ENCODE measurements at regions not wholly inside any gene's neighbourhood (a gene's known extent, or its start where the extent isn't known, plus 50 kb on each side); places are given as distances from the start of the nearest gene placed in this dataset.

- intact Hi-C loops (cut with micrococcal nuclease), result loop anchor here (10.0 kb wide), 1 partner anchor 184 kb away; no protein-coding TSS in a partner anchor
Observed at GRCh38 chr21:35651196-35651595, 409.1 kb downstream of the SETD4 start.

GRCh38 chr21:35649186-35649585 lies 411.1 kb downstream of the SETD4 start:
- CTCF ChIA-PET, result interaction anchor here (0.6 kb wide), 1 partner anchor 1010 kb away, joined by 3 read pairs; no protein-coding TSS in a partner anchor
- Mint-ChIP-seq H3K4me3 (no peak overlapping the region), H3K27me3 (ENCODE audit: low read depth) (peaks cover 4% of the 10 kb centered on the region), H3K27ac (no peak overlapping the region), H3K36me3 (ENCODE audit: low read depth) (no peaks in the 10 kb centered on the region), H3K9me3 (no peaks in the 10 kb centered on the region), H3K4me1 (ENCODE audit: low read depth) (no peaks in the 10 kb centered on the region)
- intact Hi-C loops (cut with micrococcal nuclease), result no loop called here
- DNase-seq, result no peak

More at GRCh38 chr21:35651196-35651595, 409.1 kb downstream of the SETD4 start:
- Mint-ChIP-seq H3K4me3 (no peak overlapping the region), H3K36me3 (ENCODE audit: low read depth) (no peaks in the 10 kb centered on the region), H3K9me3 (no peaks in the 10 kb centered on the region), H3K27me3 (ENCODE audit: low read depth) (peaks cover 2% of the 10 kb centered on the region), H3K27ac (no peak overlapping the region), H3K4me1 (ENCODE audit: low read depth) (no peaks in the 10 kb centered on the region)
- DNase-seq, result no peak
- CTCF ChIA-PET, result interaction anchor here (1.0 kb wide), 1 partner anchor 189 kb away, joined by 3 read pairs; no protein-coding TSS in a partner anchor

- Mint-ChIP-seq H3K27ac (no peak overlapping the region), H3K4me1 (ENCODE audit: low read depth) (no peaks in the 10 kb centered on the region), H3K9me3 (no peaks in the 10 kb centered on the region), H3K4me3 (no peak overlapping the region), H3K27me3 (ENCODE audit: low read depth) (peaks cover 4% of the 10 kb centered on the region), H3K36me3 (ENCODE audit: low read depth) (no peaks in the 10 kb centered on the region)
- intact Hi-C loops (cut with micrococcal nuclease), result no loop called here
- CTCF ChIA-PET, result interaction anchor here (0.6 kb wide), 2 partner anchors 806 to 1009 kb away, joined by 3 to 5 read pairs; no protein-coding TSS in a partner anchor
- DNase-seq, result no peak
Observed at GRCh38 chr21:35648512-35648911, 411.8 kb downstream of the SETD4 start.

GRCh38 chr21:35646606-35647005 lies 413.7 kb downstream of the SETD4 start:
- Mint-ChIP-seq H3K27ac (no peak overlapping the region), H3K9me3 (no peaks in the 10 kb centered on the region), H3K4me3 (no peak overlapping the region), H3K4me1 (ENCODE audit: low read depth) (no peaks in the 10 kb centered on the region), H3K36me3 (ENCODE audit: low read depth) (no peaks in the 10 kb centered on the region), H3K27me3 (ENCODE audit: low read depth) (peaks cover 7% of the 10 kb centered on the region)
- CTCF ChIA-PET, result no interaction called here
- intact Hi-C loops (cut with micrococcal nuclease), result no loop called here
- DNase-seq, result no peak

GRCh38 chr21:35645991-35646390 lies 414.3 kb downstream of the SETD4 start:
- Mint-ChIP-seq H3K4me3 (no peak overlapping the region), H3K36me3 (ENCODE audit: low read depth) (no peaks in the 10 kb centered on the region), H3K4me1 (ENCODE audit: low read depth) (no peaks in the 10 kb centered on the region), H3K27me3 (ENCODE audit: low read depth) (peaks cover 7% of the 10 kb centered on the region), H3K9me3 (no peaks in the 10 kb centered on the region), H3K27ac (no peak overlapping the region)
- DNase-seq, result no peak
- CTCF ChIA-PET, result no interaction called here
- intact Hi-C loops (cut with micrococcal nuclease), result no loop called here

GRCh38 chr21:35644523-35644922 lies 415.8 kb downstream of the SETD4 start:
- CTCF ChIA-PET, result no interaction called here
- no peak overlapping the region for H3K4me3 Mint-ChIP-seq
- intact Hi-C loops (cut with micrococcal nuclease), result no loop called here

GRCh38 chr21:35643176-35643575 lies 417.1 kb downstream of the SETD4 start:
- intact Hi-C loops (cut with micrococcal nuclease), result no loop called here
- Mint-ChIP-seq H3K4me3 (no peak overlapping the region), H3K27ac (no peak overlapping the region), H3K4me1 (ENCODE audit: low read depth) (no peaks in the 10 kb centered on the region), H3K36me3 (ENCODE audit: low read depth) (no peaks in the 10 kb centered on the region), H3K9me3 (no peaks in the 10 kb centered on the region), H3K27me3 (ENCODE audit: low read depth) (peaks cover 5% of the 10 kb centered on the region)
- CTCF ChIA-PET, result no interaction called here
- DNase-seq, result no peak

More at GRCh38 chr21:35644523-35644922, 415.8 kb downstream of the SETD4 start:
- DNase-seq, result no peak
- Mint-ChIP-seq H3K36me3 (ENCODE audit: low read depth) (no peaks in the 10 kb centered on the region), H3K9me3 (no peaks in the 10 kb centered on the region), H3K27ac (no peak overlapping the region), H3K4me1 (ENCODE audit: low read depth) (no peaks in the 10 kb centered on the region), H3K27me3 (ENCODE audit: low read depth) (peaks cover 7% of the 10 kb centered on the region)

GRCh38 chr21:35641271-35642016 lies 418.9 kb downstream of the SETD4 start:
- Mint-ChIP-seq H3K27ac (no peak overlapping the region), H3K27me3 (ENCODE audit: low read depth) (peaks cover 10% of the 10 kb centered on the region), H3K4me3 (no peak overlapping the region), H3K9me3 (no peaks in the 10 kb centered on the region), H3K4me1 (ENCODE audit: low read depth) (no peaks in the 10 kb centered on the region), H3K36me3 (ENCODE audit: low read depth) (no peaks in the 10 kb centered on the region)
- DNase-seq, result no peak
- intact Hi-C loops (cut with micrococcal nuclease), result no loop called here
- CTCF ChIA-PET, result interaction anchor here (0.7 kb wide), 1 partner anchor 215 kb away, joined by 6 read pairs; no protein-coding TSS in a partner anchor

GRCh38 chr21:35637431-35637830 lies 422.9 kb downstream of the SETD4 start:
- Mint-ChIP-seq H3K9me3 (no peaks in the 10 kb centered on the region), H3K4me1 (ENCODE audit: low read depth) (no peaks in the 10 kb centered on the region), H3K36me3 (ENCODE audit: low read depth) (no peaks in the 10 kb centered on the region), H3K27ac (no peak overlapping the region), H3K4me3 (no peak overlapping the region), H3K27me3 (ENCODE audit: low read depth) (peaks cover 5% of the 10 kb centered on the region)
- CTCF ChIA-PET, result interaction anchor here (0.6 kb wide), 2 partner anchors 197 to 220 kb away, joined by 4 to 5 read pairs; no protein-coding TSS in a partner anchor
- intact Hi-C loops (cut with micrococcal nuclease), result no loop called here
- DNase-seq, result no peak

- Mint-ChIP-seq H3K9me3 (no peaks in the 10 kb centered on the region), H3K4me3 (no peak overlapping the region), H3K36me3 (ENCODE audit: low read depth) (no peaks in the 10 kb centered on the region), H3K27me3 (ENCODE audit: low read depth) (peaks cover 5% of the 10 kb centered on the region), H3K4me1 (ENCODE audit: low read depth) (no peaks in the 10 kb centered on the region), H3K27ac (no peak overlapping the region)
- no peak for DNase-seq
- CTCF ChIA-PET, result no interaction called here
- intact Hi-C loops (cut with micrococcal nuclease), result no loop called here
Observed at GRCh38 chr21:35635994-35636393, 424.3 kb downstream of the SETD4 start.

- Mint-ChIP-seq H3K9me3 (no peaks in the 10 kb centered on the region), H3K36me3 (ENCODE audit: low read depth) (no peaks in the 10 kb centered on the region), H3K4me1 (ENCODE audit: low read depth) (no peaks in the 10 kb centered on the region), H3K27ac (no peak overlapping the region), H3K4me3 (no peak overlapping the region), H3K27me3 (ENCODE audit: low read depth) (peaks cover 5% of the 10 kb centered on the region)
- intact Hi-C loops (cut with micrococcal nuclease), result no loop called here
- DNase-seq, result no peak
- CTCF ChIA-PET, result no interaction called here
Observed at GRCh38 chr21:35635261-35635660, 425.1 kb downstream of the SETD4 start.

- H3K27ac Mint-ChIP-seq, result no peak overlapping the region
- CTCF ChIA-PET, result interaction anchor here (0.7 kb wide), 1 partner anchor 47 kb away, joined by 3 read pairs; no protein-coding TSS in a partner anchor
- no peaks in the 10 kb centered on the region for H3K4me1 Mint-ChIP-seq (ENCODE audit: low read depth)
- intact Hi-C loops (cut with micrococcal nuclease), result no loop called here
- H3K9me3 Mint-ChIP-seq, result no peaks in the 10 kb centered on the region
- no peaks in the 10 kb centered on the region for H3K36me3 Mint-ChIP-seq (ENCODE audit: low read depth)
- H3K27me3 Mint-ChIP-seq (ENCODE audit: low read depth), result peaks cover 5% of the 10 kb centered on the region
- DNase-seq, result no peak
- H3K4me3 Mint-ChIP-seq, result no peak overlapping the region
Observed at GRCh38 chr21:35633501-35633900, 426.8 kb downstream of the SETD4 start.

- peaks cover 9% of the 10 kb centered on the region for H3K27me3 Mint-ChIP-seq (ENCODE audit: low read depth)
- H3K27ac Mint-ChIP-seq, result no peak overlapping the region
- H3K4me1 Mint-ChIP-seq (ENCODE audit: low read depth), result no peaks in the 10 kb centered on the region
- no peak overlapping the region for H3K4me3 Mint-ChIP-seq
- intact Hi-C loops (cut with micrococcal nuclease), result no loop called here
- DNase-seq, result no peak
- no peaks in the 10 kb centered on the region for H3K36me3 Mint-ChIP-seq (ENCODE audit: low read depth)
- no peaks in the 10 kb centered on the region for H3K9me3 Mint-ChIP-seq
- CTCF ChIA-PET, result no interaction called here
Observed at GRCh38 chr21:35632711-35633110, 427.6 kb downstream of the SETD4 start.
